Panc1 (cell line): ENCODE measurements at regions not wholly inside any gene's neighbourhood (a gene's known extent, or its start where the extent isn't known, plus 50 kb on each side); places are given as distances from the start of the nearest gene placed in this dataset.

ENCODE experiments used
- POLR2AphosphoS5 ChIP-seq: IDR thresholded peaks from 2 replicates; pipeline ENCODE4 v1.6.1; 2012; ENCODE audit warnings: mild to moderate bottlenecking, low read depth, low read length, moderate library complexity
- REST ChIP-seq, 2 experiments: IDR thresholded peaks; 2 replicates each; pipeline ENCODE4 v1.6.1; 2011 to 2012; ENCODE audit warnings: low read depth in 2 of 2, control low read depth in 1 of 2, low read length in 1 of 2, mild to moderate bottlenecking in 1 of 2, moderate library complexity in 1 of 2; ENCODE audit not compliant: insufficient read depth in 1 of 2
- SIN3A ChIP-seq: IDR thresholded peaks from 2 replicates; pipeline ENCODE4 v1.6.1; 2012; ENCODE audit warnings: low read depth, mild to moderate bottlenecking, low read length, moderate library complexity, borderline replicate concordance; ENCODE audit not compliant: insufficient read depth
- TCF7L2 ChIP-seq: IDR thresholded peaks from 2 replicates; pipeline ENCODE4 v1.6.1; 2011; ENCODE audit warnings: mild to moderate bottlenecking, low read depth, low read length, inconsistent platforms
- TF ChIP-seq, protein P1 (sequence below): fragments of 450-650 bp; IDR thresholded peaks from 2 replicates; pipeline ENCODE4 v1.5.1; 2017; ENCODE audit warnings: mild to moderate bottlenecking

GRCh38 chr4:16952896-16953630 is 54.6 kb upstream of the LDB2 start:
- TF ChIP-seq, protein P1, sequence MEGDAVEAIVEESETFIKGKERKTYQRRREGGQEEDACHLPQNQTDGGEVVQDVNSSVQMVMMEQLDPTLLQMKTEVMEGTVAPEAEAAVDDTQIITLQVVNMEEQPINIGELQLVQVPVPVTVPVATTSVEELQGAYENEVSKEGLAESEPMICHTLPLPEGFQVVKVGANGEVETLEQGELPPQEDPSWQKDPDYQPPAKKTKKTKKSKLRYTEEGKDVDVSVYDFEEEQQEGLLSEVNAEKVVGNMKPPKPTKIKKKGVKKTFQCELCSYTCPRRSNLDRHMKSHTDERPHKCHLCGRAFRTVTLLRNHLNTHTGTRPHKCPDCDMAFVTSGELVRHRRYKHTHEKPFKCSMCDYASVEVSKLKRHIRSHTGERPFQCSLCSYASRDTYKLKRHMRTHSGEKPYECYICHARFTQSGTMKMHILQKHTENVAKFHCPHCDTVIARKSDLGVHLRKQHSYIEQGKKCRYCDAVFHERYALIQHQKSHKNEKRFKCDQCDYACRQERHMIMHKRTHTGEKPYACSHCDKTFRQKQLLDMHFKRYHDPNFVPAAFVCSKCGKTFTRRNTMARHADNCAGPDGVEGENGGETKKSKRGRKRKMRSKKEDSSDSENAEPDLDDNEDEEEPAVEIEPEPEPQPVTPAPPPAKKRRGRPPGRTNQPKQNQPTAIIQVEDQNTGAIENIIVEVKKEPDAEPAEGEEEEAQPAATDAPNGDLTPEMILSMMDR = no peak
- TF ChIP-seq REST (IDR thresholded peaks at IDR 0.05; ENCODE audit: insufficient read depth in 1 of 2, low read depth in 2 of 2, low read length in 1 of 2) = no peak
- no peak for TF ChIP-seq POLR2AphosphoS5
- TF ChIP-seq SIN3A = no peak
- TF ChIP-seq TCF7L2 = no peak
